Fibroblast of the aortic adventitia (primary cell): ENCODE measurements at regions not wholly inside any gene's neighbourhood (a gene's known extent, or its start where the extent isn't known, plus 50 kb on each side); places are given as distances from the start of the nearest gene placed in this dataset.

Experiments
- DNase-seq: peaks from one replicate; pipeline ENCODE4 v3.0.0-alpha.2; 2010; ENCODE audit warnings: low read depth
- H3K4me3 ChIP-seq: 2 replicates; pipeline ENCODE4 v1.5.1; 2011; ENCODE audit warnings: low read depth, mild to moderate bottlenecking, control low read depth, low read length, moderate library complexity
- TF ChIP-seq, protein P1 (sequence below): IDR thresholded peaks from 2 replicates; pipeline ENCODE4 v1.5.1; 2011; ENCODE audit warnings: mild to moderate bottlenecking, low read length, control low read depth, inconsistent platforms; ENCODE audit not compliant: insufficient read depth

DNA sequence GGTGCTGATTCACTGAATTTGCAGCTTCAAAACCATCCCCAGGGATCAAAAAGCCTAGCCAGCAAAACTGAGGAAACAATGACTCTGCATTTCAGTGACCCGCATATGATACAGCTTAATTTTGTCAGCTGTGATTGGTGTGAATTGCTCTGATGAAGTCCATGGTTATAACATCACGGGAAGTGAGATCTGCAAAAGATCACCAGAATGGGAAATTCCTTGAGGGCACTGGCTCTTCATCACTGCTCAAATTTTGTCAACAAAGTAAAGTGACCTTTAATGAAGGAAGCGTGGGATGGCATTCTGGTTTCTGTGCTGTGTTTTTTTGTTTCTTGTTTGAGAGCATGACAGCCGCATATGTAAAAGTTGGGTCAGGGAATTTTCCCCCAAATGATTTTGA is 745.9 kb downstream of the GATA3 start:
- DNase-seq: no peak
- TF ChIP-seq, protein P1, sequence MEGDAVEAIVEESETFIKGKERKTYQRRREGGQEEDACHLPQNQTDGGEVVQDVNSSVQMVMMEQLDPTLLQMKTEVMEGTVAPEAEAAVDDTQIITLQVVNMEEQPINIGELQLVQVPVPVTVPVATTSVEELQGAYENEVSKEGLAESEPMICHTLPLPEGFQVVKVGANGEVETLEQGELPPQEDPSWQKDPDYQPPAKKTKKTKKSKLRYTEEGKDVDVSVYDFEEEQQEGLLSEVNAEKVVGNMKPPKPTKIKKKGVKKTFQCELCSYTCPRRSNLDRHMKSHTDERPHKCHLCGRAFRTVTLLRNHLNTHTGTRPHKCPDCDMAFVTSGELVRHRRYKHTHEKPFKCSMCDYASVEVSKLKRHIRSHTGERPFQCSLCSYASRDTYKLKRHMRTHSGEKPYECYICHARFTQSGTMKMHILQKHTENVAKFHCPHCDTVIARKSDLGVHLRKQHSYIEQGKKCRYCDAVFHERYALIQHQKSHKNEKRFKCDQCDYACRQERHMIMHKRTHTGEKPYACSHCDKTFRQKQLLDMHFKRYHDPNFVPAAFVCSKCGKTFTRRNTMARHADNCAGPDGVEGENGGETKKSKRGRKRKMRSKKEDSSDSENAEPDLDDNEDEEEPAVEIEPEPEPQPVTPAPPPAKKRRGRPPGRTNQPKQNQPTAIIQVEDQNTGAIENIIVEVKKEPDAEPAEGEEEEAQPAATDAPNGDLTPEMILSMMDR: no peak
- no peak overlapping the region for H3K4me3 ChIP-seq

DNA sequence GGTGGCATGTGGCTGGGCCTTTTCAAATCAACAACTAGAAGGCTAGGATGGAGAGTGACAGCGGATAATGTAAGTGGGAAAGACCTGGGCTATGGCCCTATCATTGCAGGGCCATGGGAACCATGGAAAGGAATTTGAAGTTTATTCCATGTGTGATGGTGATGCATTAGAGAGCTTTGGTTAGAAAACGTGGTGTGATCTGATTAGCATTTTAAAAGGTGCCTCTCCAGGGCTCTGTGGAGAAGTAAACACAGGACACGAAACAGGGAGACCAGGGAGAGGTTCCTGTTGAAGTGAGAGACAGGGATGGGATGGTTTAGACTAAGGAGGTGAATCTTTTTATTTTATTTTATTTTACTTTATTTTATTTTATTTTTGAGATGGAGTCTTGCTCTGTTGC is 749.5 kb downstream of the GATA3 start:
- no peak for DNase-seq
- TF ChIP-seq, protein P1: no peak
- H3K4me3 ChIP-seq: no peak overlapping the region

DNA sequence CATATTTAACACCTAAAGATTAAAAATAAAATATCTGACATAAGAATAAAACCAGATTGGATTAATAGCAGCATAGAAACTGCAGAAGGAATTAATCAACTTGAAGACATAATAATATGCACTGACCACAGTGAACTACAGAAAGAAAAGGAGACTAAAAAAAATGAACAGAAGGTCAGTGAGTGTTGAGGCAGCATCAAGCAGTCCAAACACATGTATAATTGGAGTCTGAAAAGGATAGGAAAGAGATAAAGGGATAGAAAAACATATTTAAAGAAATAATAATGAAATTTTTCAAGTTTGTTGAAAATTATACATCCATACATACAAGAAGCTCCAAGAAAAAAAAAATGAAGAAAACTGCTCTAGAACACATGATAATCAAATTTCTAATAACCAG is 756.2 kb downstream of the GATA3 start:
- DNase-seq: no peak
- TF ChIP-seq, protein P1: no peak
- H3K4me3 ChIP-seq: no peak overlapping the region

DNA sequence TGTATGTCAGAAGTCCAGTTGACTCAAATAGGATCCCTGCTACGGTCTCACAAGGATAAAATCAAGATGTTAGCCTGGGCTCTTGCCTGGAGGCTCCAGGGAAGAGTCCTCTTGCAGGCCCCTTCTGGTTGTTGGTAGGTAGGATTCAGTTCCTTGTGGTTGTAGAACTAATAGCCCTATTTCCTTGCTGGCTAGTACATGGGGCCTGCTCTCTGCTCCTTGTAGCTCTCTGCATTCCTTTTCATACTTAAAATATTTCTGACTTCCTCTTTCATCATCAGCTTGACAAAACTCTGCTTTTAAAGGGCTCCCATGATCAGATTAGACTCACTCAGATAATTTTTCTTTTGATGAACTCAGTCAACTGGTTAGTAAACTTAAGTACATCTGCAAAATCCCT is 756.7 kb downstream of the GATA3 start:
- TF ChIP-seq, protein P1: no peak
- H3K4me3 ChIP-seq: no peak overlapping the region
- DNase-seq: no peak

DNA sequence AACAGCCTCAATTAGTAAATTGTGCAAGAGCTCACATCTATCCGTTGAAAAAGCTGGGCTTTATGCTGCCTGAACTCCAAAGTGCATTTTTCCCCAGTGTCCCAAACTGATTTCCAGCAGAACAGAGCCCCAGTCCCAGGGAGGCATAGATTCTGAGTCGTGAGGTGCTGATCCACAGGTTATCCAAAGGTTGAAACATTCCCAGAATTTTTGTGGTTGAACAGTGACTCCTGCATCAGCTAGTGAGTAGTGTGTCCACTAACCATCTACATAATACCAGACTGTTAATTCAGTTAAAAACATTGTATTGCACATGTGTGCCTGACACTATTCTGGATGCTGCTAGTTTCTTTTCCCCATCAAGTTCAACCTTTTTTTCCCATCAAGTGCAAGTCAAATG is 761.5 kb downstream of the GATA3 start:
- TF ChIP-seq, protein P1: no peak
- H3K4me3 ChIP-seq: no peak overlapping the region
- no peak for DNase-seq

DNA sequence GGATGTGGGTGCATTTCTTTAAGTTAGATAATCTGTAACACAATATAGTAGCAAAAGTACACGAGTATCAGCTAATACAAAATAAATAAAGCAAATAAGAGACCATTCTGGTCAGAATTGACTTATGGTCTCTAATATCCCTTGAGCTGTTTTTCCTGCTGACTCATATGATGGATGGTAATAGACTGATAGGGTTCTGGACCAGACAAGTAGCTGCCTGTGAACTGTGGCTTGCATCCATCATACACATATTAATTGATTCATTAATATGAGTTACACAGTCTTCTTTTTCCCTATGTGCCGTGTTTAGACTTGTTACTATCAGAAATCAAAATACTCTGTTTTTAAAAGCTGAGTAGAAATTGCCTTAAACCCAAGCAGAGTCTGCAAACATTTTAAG is 762.8 kb downstream of the GATA3 start:
- DNase-seq: no peak
- H3K4me3 ChIP-seq: no peak overlapping the region
- TF ChIP-seq, protein P1: no peak

DNA sequence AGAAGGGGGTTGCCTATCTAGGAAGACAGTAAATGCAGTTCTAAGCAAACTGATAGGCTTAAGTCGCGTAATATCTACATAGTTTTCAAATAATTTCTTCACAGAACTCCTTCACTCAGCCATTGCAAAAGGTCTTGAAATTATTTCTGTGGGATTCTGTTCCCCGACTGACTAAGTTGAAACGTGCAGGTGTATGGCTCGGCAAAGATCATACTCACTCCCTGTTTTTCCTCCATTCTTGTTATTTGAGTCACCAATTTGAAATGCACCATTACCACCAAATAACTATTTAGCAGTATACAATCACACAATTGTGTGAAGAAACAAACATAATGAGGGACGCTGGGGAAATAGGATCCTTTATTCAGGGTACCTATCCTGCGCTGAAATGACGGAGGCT is 771.1 kb downstream of the GATA3 start:
- no peak for DNase-seq
- no peak overlapping the region for H3K4me3 ChIP-seq
- TF ChIP-seq, protein P1: no peak
